Peyer's patch (tissue), 4 donors: ENCODE measurements at regions not wholly inside any gene's neighbourhood (a gene's known extent, or its start where the extent isn't known, plus 50 kb on each side); places are given as distances from the start of the nearest gene placed in this dataset.

Source experiments
- POLR2A ChIP-seq, 2 donors: fragments of 450-650 bp; IDR thresholded peaks; one replicate each; pipeline ENCODE4 v1.5.1; 2017; ENCODE audit warnings: antibody characterized with exemption in 2 of 2, mild to moderate bottlenecking in 2 of 2, moderate library complexity in 2 of 2
- TF ChIP-seq, protein P1 (sequence below), 6 experiments: fragments of 450-650 bp in 4 of 6; fragments of 200-600 bp in 2 of 6; sonication (generic) in 1 of 6; IDR thresholded peaks; one replicate each; pipeline ENCODE4 v1.5.1; 2017 to 2019; ENCODE audit warnings: antibody characterized with exemption in 6 of 6, mild to moderate bottlenecking in 3 of 6, moderate library complexity in 1 of 6

- TF ChIP-seq, protein P1, sequence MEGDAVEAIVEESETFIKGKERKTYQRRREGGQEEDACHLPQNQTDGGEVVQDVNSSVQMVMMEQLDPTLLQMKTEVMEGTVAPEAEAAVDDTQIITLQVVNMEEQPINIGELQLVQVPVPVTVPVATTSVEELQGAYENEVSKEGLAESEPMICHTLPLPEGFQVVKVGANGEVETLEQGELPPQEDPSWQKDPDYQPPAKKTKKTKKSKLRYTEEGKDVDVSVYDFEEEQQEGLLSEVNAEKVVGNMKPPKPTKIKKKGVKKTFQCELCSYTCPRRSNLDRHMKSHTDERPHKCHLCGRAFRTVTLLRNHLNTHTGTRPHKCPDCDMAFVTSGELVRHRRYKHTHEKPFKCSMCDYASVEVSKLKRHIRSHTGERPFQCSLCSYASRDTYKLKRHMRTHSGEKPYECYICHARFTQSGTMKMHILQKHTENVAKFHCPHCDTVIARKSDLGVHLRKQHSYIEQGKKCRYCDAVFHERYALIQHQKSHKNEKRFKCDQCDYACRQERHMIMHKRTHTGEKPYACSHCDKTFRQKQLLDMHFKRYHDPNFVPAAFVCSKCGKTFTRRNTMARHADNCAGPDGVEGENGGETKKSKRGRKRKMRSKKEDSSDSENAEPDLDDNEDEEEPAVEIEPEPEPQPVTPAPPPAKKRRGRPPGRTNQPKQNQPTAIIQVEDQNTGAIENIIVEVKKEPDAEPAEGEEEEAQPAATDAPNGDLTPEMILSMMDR (IDR thresholded peaks at IDR 0.05), result no peak
- TF ChIP-seq POLR2A (IDR thresholded peaks at IDR 0.05), result no peak
Measured at GRCh38 chr7:110548372-110548771, 542.6 kb upstream of the LRRN3 start.
